OCI-LY3 (cell line): ENCODE measurements at regions not wholly inside any gene's neighbourhood (a gene's known extent, or its start where the extent isn't known, plus 50 kb on each side); places are given as distances from the start of the nearest gene placed in this dataset.

Source experiments
- H2AFZ ChIP-seq: fragments of 200-600, 300-600 bp; shearing (Covaris generic); 2 replicates; pipeline ENCODE4 v1.6.0; 2014; ENCODE audit warnings: antibody characterized with exemption, low read depth, low read length
- H3K27ac ChIP-seq: fragments of 200-600, 300-600 bp; sonication (generic); 2 replicates; pipeline ENCODE4 v1.5.1; 2014; ENCODE audit warnings: mild to moderate bottlenecking, low read length, moderate library complexity, mixed read lengths
- H3K27me3 ChIP-seq: fragments of 200-600, 300-600 bp; sonication (generic); 2 replicates; pipeline ENCODE4 v1.6.1; 2014; ENCODE audit warnings: low read depth, low read length, mixed read lengths
- H3K36me3 ChIP-seq: fragments of 200-600, 300-600 bp; sonication (generic); replicated peaks from 2 replicates; pipeline ENCODE3; 2014; ENCODE audit warnings: low read depth, low read length, mixed read lengths
- H3K4me1 ChIP-seq: fragments of 300-600, 200-600 bp; sonication (generic); 2 replicates; pipeline ENCODE4 v1.6.1; 2014; ENCODE audit warnings: low read length, mixed read lengths
- H3K4me2 ChIP-seq: fragments of 200-600, 300-600 bp; sonication (generic); 2 replicates; pipeline ENCODE4 v1.6.1; 2014; ENCODE audit warnings: low read length, mixed read lengths
- H3K4me3 ChIP-seq: fragments of 300-600, 200-600 bp; sonication (generic); 2 replicates; pipeline ENCODE4 v1.5.1; 2014; ENCODE audit warnings: antibody characterized with exemption, mild to moderate bottlenecking, low read length, moderate library complexity
- H3K79me2 ChIP-seq: fragments of 300-600, 200-600 bp; shearing (Covaris generic); 2 replicates; pipeline ENCODE4 v1.6.1; 2014; ENCODE audit warnings: mild to moderate bottlenecking, low read length, mixed read lengths
- H3K9ac ChIP-seq: fragments of 300-600, 200-600 bp; shearing (Covaris generic); 2 replicates; pipeline ENCODE4 v1.6.0; 2014; ENCODE audit warnings: mild to moderate bottlenecking, low read length, moderate library complexity
- H3K9me3 ChIP-seq: fragments of 200-600, 300-600 bp; shearing (Covaris generic); 2 replicates; pipeline ENCODE4 v1.6.1; 2014; ENCODE audit warnings: low read length, mixed read lengths; ENCODE audit not compliant: insufficient read depth
- H4K20me1 ChIP-seq: fragments of 200-600, 300-600 bp; sonication (generic); 2 replicates; pipeline ENCODE4 v1.6.1; 2016; ENCODE audit warnings: low read length, mixed read lengths; ENCODE audit not compliant: insufficient read depth
- CTCF ChIP-seq: fragments of 200-600, 300-600 bp; sonication (generic); IDR thresholded peaks from 2 replicates; pipeline ENCODE4 v1.5.1; 2014; ENCODE audit warnings: antibody characterized with exemption, low read length, low read depth
- EZH2phosphoT487 ChIP-seq: fragments of 200-600 bp; shearing (Covaris generic); IDR thresholded peaks from 2 replicates; pipeline ENCODE4 v1.6.1; 2018; ENCODE audit warnings: antibody characterized with exemption, mixed run types, low read depth

- Histone ChIP-seq H3K36me3 (no peaks in the 10 kb centered on the region), H2AFZ (no peak overlapping the region), H3K79me2 (no peaks in the 10 kb centered on the region), H3K9me3 (no peaks in the 10 kb centered on the region), H3K9ac (no peak overlapping the region), H3K27me3 (no peaks in the 10 kb centered on the region), H3K4me3 (no peak overlapping the region), H4K20me1 (no peaks in the 10 kb centered on the region), H3K4me1 (0 out of 2 replicates have a peak, but pooled peaks cover 5% of the 10 kb centered on the region), H3K4me2 (no peak overlapping the region), H3K27ac (no peak overlapping the region)
- TF ChIP-seq EZH2phosphoT487 (no peak), CTCF (no peak)
Observed at GRCh38 chr2:101550555-101550954, 75.6 kb upstream of the RFX8 start.

DNA sequence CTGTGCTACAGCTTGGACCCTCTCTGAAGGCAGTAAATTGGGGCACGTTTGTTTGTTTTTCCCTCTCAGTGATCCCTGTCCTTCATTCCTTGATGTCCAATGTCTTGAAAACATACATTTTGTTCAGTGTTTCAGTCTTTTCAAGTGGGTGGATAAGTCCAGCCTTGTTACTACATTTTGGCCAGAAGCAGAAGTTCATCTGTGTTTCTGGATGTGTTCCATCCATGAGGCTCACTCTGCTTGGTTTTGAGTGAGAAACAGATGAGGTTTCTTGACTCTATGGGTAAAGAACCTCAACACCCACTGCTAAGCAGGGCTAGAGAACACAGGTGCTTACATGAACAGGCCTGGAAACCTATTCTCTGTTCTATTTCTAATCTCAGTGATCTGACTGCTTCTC, 74.5 kb upstream of the RFX8 start:
- Histone ChIP-seq H3K4me2 (no peak overlapping the region), H3K36me3 (no peaks in the 10 kb centered on the region), H3K79me2 (no peaks in the 10 kb centered on the region), H3K9me3 (no peaks in the 10 kb centered on the region), H3K27ac (no peak overlapping the region), H3K9ac (no peak overlapping the region), H4K20me1 (no peaks in the 10 kb centered on the region), H3K4me3 (no peak overlapping the region), H3K27me3 (no peaks in the 10 kb centered on the region), H3K4me1 (0 out of 2 replicates have a peak, but pooled peaks cover 5% of the 10 kb centered on the region), H2AFZ (no peak overlapping the region)
- TF ChIP-seq CTCF: no peak
- TF ChIP-seq EZH2phosphoT487: no peak

DNA sequence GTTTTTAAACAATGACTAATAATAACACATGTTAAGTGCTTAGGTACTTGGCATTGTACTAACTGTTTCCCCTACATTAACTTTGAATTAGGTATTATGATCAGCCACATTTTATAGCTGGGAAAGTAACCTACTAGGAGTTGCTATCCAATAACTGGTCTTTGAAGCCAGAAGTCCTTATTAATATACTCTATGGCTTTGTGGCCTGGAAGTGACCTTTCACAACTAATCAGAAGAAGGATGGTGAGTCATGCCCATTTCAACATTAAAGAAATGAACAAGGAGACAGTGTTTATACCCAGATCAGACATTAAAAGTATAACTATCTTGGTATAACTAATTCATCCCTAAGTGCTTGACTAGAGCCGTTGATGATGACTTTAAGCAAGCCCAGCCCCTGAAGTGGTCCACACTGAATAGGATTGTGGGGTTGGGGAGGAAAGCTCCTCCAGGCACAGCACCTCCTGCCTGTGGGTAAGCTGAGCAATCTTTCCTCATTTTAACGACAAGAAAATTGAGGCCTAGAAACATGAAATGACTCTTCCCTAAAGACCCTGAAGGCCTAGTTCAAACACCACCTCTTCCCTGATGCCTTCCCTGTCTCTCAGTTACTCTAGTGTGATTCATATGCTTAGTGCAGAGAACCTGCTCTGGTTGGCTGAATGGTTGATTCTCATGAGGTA, 71.6 kb upstream of the RFX8 start:
- TF ChIP-seq CTCF (no peak), EZH2phosphoT487 (no peak)
- no peak overlapping the region for H3K4me2 ChIP-seq
- no peak overlapping the region for H3K9ac ChIP-seq
- no peak overlapping the region for H3K4me3 ChIP-seq
- 0 out of 2 replicates have a peak, but pooled peaks cover 1% of the 10 kb centered on the region for H3K4me1 ChIP-seq
- no peaks in the 10 kb centered on the region for H3K9me3 ChIP-seq
- no peak overlapping the region for H3K27ac ChIP-seq
- H3K79me2 ChIP-seq: no peaks in the 10 kb centered on the region
- H3K27me3 ChIP-seq: no peaks in the 10 kb centered on the region
- no peaks in the 10 kb centered on the region for H4K20me1 ChIP-seq
- H2AFZ ChIP-seq: no peak overlapping the region
- no peaks in the 10 kb centered on the region for H3K36me3 ChIP-seq

- no peaks in the 10 kb centered on the region for H3K4me1 ChIP-seq
- H3K9me3 ChIP-seq: no peaks in the 10 kb centered on the region
- H2AFZ ChIP-seq: no peak overlapping the region
- no peak overlapping the region for H3K4me3 ChIP-seq
- H3K79me2 ChIP-seq: no peaks in the 10 kb centered on the region
- no peak for TF ChIP-seq CTCF
- TF ChIP-seq EZH2phosphoT487: no peak
- no peaks in the 10 kb centered on the region for H3K36me3 ChIP-seq
- no peaks in the 10 kb centered on the region for H3K27me3 ChIP-seq
- H3K9ac ChIP-seq: no peak overlapping the region
- no peaks in the 10 kb centered on the region for H4K20me1 ChIP-seq
- no peak overlapping the region for H3K27ac ChIP-seq
- no peak overlapping the region for H3K4me2 ChIP-seq
Observed at GRCh38 chr2:101545950-101546349, 71.0 kb upstream of the RFX8 start.
